Lung (tissue), 11 donors: ENCODE measurements at regions not wholly inside any gene's neighbourhood (a gene's known extent, or its start where the extent isn't known, plus 50 kb on each side); places are given as distances from the start of the nearest gene placed in this dataset.
"Not testable (repeated sequence)": the region's sequence is repeated elsewhere in the genome, so short reads cannot be mapped to it uniquely, and the experiment has no call there.

Experiments
- ATAC-seq: fragments of 200-7000 bp; cut with Tn5 transposase; one replicate; pipeline ENCODE4 v1.9.1; 2020; ENCODE audit warnings: moderate number of reproducible peaks; ENCODE audit not compliant: insufficient read depth, low FRiP score
- DNase-seq, 3 donors: peaks; one replicate each; pipeline ENCODE4 v3.0.0-alpha.2; 2013 to 2017
- H3K27ac ChIP-seq, 2 donors: one replicate each; pipeline ENCODE4 v1.5.1; 2013; ENCODE audit warnings: mild to moderate bottlenecking in 2 of 2, moderate library complexity in 2 of 2, control low read depth in 1 of 2, inconsistent platforms in 1 of 2, low read depth in 1 of 2, low read length in 1 of 2
- H3K27me3 ChIP-seq, 3 donors: one replicate each; pipeline ENCODE4 v1.5.1; 2013; ENCODE audit warnings: low read length in 2 of 3; ENCODE audit not compliant: control insufficient read depth in 3 of 3, insufficient read depth in 3 of 3
- H3K36me3 ChIP-seq, 4 donors: one replicate each; pipeline ENCODE4 v1.5.1; 2013; ENCODE audit warnings: low read length in 4 of 4, mild to moderate bottlenecking in 1 of 4, moderate library complexity in 1 of 4; ENCODE audit not compliant: control insufficient read depth in 4 of 4, insufficient read depth in 4 of 4
- H3K4me1 ChIP-seq, 5 donors: one replicate each; pipeline ENCODE4 v1.5.1; 2013; ENCODE audit warnings: low read length in 5 of 5, mild to moderate bottlenecking in 2 of 5, moderate library complexity in 1 of 5; ENCODE audit not compliant: control insufficient read depth in 5 of 5, insufficient read depth in 5 of 5
- H3K4me3 ChIP-seq: one replicate; pipeline ENCODE4 v1.5.1; 2013; ENCODE audit warnings: mild to moderate bottlenecking, control low read depth, moderate library complexity
- H3K9ac ChIP-seq, 2 donors: one replicate each; pipeline ENCODE4 v1.5.1; 2013; ENCODE audit warnings: low read length in 2 of 2, control low read depth in 1 of 2; ENCODE audit not compliant: insufficient read depth in 1 of 2
- H3K9me3 ChIP-seq, 4 donors: one replicate each; pipeline ENCODE4 v1.5.1; 2013; ENCODE audit warnings: low read length in 3 of 4, mild to moderate bottlenecking in 1 of 4, moderate library complexity in 1 of 4; ENCODE audit not compliant: control insufficient read depth in 4 of 4, insufficient read depth in 3 of 4
- CTCF ChIP-seq: IDR thresholded peaks from 2 replicates; pipeline ENCODE4 v1.5.1; 2012; ENCODE audit warnings: mild to moderate bottlenecking; ENCODE audit errors: control extremely low read depth, extremely low read depth
- WGBS, 2 donors: extraction: QIAGEN DNeasy Blood & Tissue Kit; methylation state at CpG; one replicate each; pipeline ENCODE4 v1.1.7; 2013; 5-methylcytosine and 5-hydroxymethylcytosine counted together
- donor health status: control.
- donor health status: control.
- donor health status: Bipolar disorder and iron deficiency.
- donor health status: healthy.
- donor health status: DM: yes; HTN: yes; CAD: no.

DNA sequence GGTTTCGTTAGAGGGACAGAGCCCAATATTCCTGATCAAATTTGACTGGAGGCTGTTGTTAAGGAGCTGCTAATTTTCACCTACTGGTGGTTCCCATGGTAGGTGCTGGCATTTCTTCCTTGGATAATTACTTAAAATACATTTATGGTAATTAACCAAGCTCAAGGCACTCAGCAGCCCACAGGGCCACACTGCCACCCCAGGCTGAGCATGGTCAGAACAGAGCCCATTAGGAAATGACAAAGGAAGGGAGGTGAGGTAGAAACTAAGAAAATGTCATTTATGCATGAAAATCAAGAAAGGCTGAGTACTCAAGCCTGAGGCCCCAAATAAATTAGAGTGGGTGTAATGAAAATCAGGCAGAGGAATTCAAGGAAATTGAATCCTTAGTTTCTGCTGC, 510.2 kb upstream of the GYPC start:
- no peak for TF ChIP-seq CTCF
- no peak for ATAC-seq
- Histone ChIP-seq H3K36me3 (no peaks in the 10 kb centered on the region), H3K4me3 (no peak overlapping the region), H3K27me3 (no peaks in the 10 kb centered on the region), H3K9ac (no peak overlapping the region), H3K27ac (no peak overlapping the region), H3K9me3 (peaks cover 0 to 3% (median 1%) of the 10 kb centered on the region in 4 donors), H3K4me1 (no peaks in the 10 kb centered on the region)
- 69 to 76% methylated on average over 1 of the region's 1 CpG for WGBS, 2 donors
- no peak for DNase-seq

DNA sequence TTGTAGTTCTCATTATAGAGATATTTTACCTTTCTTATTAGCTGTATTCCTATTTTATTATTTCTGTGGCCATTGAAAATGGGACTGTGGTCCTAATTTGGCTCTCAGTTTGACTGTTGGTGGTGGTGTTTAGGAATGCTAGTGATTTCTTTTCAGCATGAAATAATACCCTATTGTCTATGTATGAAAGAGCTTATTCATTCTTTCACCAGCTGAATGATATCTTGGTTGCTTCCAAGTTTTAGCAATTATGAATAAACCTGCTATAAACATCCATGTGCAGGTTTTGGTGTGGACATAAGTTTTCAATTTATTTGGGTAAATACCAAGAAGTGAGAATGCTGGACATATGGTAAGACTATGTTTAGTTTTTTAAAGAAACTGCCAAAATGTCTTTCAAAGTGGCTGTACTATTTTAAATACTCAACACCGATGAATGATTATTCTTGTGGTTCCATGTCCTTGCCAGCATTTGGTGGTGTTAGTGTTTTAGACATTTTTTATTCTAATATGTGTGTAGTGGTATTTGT, 501.6 kb upstream of the GYPC start:
- no peak for TF ChIP-seq CTCF

GRCh38 chr2:126160950-126161349, 495.0 kb upstream of the GYPC start:
- H3K4me1 ChIP-seq, H3K4me3 ChIP-seq, H3K27ac ChIP-seq, DNase-seq, H3K9ac ChIP-seq, H3K27me3 ChIP-seq, H3K9me3 ChIP-seq, ATAC-seq, H3K36me3 ChIP-seq: not testable (repeated sequence)
- WGBS, 2 donors, result 73 to 77% methylated on average over 4 of the region's 4 CpGs

More for the DNA sequence above, 501.6 kb upstream of the GYPC start:
- Histone ChIP-seq H3K4me1 (no peaks in the 10 kb centered on the region), H3K27ac (no peak overlapping the region), H3K27me3 (no peaks in the 10 kb centered on the region), H3K36me3 (no peaks in the 10 kb centered on the region), H3K4me3 (no peak overlapping the region), H3K9ac (no peak overlapping the region), H3K9me3 (peaks cover 0 to 5% (median 0%) of the 10 kb centered on the region in 4 donors)
- WGBS, 2 donors, result 89 to 96% methylated on average over 1 of the region's 1 CpG
- no peak for ATAC-seq
- DNase-seq, result no peak

- Histone ChIP-seq H3K36me3 (no peaks in the 10 kb centered on the region), H3K27me3 (no peaks in the 10 kb centered on the region), H3K9ac (no peak overlapping the region), H3K4me1 (no peaks in the 10 kb centered on the region), H3K4me3 (no peak overlapping the region), H3K27ac (no peak overlapping the region), H3K9me3 (peaks cover 0 to 8% (median 0%) of the 10 kb centered on the region in 4 donors)
- no peak for TF ChIP-seq CTCF
- ATAC-seq (no peak), DNase-seq (no peak)
- WGBS, 2 donors, result 85 to 92% methylated on average over 6 of the region's 6 CpGs
Observed at GRCh38 chr2:126172631-126173184, 483.2 kb upstream of the GYPC start.
